ENCODE measurements at regions not wholly inside any gene's neighbourhood (a gene's known extent, or its start where the extent isn't known, plus 50 kb on each side); places are given as distances from the start of the nearest gene placed in this dataset.

DNA sequence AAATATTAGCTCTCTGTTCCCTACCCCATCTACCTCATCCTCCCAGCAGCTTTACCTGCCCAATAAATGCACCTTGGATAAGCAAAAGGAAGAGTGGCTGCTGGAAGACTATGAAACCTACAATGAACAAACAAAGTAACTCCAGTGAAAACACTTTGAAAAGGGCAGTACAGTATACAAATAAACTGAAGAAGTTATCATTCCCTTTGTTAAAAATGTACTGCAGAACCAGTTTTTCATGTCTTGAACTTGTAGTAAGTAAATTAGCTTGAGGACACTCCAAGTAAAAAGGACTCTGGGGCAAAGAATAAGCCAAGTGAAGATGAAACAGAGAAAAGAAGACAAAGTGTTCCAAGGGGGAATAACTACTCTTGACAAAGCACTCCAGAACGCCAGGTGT lies 457.1 kb downstream of the DTWD2 start:
- Mint-ChIP-seq H3K4me3 (no peak overlapping the region), H3K36me3 (ENCODE audit: low read depth) (no peaks in the 10 kb centered on the region), H3K27me3 (ENCODE audit: low read depth) (no peaks in the 10 kb centered on the region), H3K27ac (ENCODE audit: unreplicated experiment) (no peak overlapping the region), H3K4me1 (no peaks in the 10 kb centered on the region), H3K9me3 (peaks cover 9% of the 10 kb centered on the region)
- TF ChIP-seq, protein P1, sequence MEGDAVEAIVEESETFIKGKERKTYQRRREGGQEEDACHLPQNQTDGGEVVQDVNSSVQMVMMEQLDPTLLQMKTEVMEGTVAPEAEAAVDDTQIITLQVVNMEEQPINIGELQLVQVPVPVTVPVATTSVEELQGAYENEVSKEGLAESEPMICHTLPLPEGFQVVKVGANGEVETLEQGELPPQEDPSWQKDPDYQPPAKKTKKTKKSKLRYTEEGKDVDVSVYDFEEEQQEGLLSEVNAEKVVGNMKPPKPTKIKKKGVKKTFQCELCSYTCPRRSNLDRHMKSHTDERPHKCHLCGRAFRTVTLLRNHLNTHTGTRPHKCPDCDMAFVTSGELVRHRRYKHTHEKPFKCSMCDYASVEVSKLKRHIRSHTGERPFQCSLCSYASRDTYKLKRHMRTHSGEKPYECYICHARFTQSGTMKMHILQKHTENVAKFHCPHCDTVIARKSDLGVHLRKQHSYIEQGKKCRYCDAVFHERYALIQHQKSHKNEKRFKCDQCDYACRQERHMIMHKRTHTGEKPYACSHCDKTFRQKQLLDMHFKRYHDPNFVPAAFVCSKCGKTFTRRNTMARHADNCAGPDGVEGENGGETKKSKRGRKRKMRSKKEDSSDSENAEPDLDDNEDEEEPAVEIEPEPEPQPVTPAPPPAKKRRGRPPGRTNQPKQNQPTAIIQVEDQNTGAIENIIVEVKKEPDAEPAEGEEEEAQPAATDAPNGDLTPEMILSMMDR (conservative IDR thresholded peaks at IDR 0.05), result no peak
- no peak for DNase-seq (ENCODE audit: low read depth, low spot score)

DNA sequence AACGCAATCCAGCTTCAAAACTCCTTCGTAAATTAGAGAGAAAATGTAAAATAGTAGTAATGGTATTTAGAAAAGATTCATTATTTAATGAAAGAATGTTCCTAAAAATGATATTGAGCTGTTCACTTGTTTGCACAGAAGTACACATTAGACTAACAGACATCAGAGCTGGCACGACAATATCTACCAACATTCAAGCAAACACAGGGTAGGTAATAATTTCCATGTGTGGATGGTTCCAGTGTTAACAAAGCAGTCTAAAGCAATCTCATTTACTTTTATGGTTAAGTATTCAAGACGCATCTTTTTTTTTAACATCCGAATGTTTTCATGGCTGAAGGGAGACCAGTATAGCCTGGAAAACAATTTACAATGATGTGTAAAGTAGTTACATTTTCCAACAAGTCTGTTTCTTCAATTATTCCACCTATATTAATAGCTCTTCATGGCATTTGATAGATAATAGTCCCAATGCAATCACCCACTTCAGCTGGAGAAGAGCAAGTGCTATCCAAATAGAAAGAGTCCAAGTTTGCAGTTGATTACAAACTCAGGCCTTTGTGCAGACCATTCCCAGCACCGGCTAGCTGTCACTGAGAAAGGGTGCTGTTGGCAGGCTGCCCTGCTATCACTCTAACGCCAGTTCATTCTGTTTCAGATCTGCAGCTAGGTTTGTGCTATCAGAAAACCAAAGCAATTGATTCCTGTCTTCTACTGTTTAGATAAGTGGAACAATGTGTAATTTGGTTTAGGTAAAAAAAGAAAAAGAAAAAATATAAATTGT lies 458.8 kb downstream of the DTWD2 start:
- TF ChIP-seq, protein P1 (conservative IDR thresholded peaks at IDR 0.05), result no peak
- peaks cover 5% of the 10 kb centered on the region for H3K9me3 Mint-ChIP-seq
- H3K4me3 Mint-ChIP-seq, result no peak overlapping the region
- H3K36me3 Mint-ChIP-seq (ENCODE audit: low read depth), result no peaks in the 10 kb centered on the region
- no peak overlapping the region for H3K27ac Mint-ChIP-seq (ENCODE audit: unreplicated experiment)
- DNase-seq (ENCODE audit: low read depth, low spot score), result no peak
- H3K4me1 Mint-ChIP-seq, result no peaks in the 10 kb centered on the region
- no peaks in the 10 kb centered on the region for H3K27me3 Mint-ChIP-seq (ENCODE audit: low read depth)

DNA sequence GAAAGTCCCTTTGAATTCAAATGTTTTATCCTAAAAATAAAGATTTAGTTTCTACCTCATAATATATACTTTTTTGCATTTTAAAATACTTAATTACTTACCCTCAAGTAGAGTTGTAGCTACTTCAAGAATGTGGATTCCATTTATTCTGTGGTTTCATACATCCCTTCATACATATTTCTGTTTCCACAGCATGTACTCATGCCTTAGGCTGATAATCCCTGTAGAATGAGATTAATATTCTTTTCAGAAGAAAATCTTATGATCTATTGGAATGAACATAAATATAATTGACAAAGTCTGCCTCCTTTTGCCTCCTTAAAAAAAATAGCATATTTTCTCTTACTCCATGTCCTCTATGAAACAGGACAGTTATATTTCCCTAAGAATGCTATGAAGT lies 465.7 kb downstream of the DTWD2 start:
- H3K27ac Mint-ChIP-seq (ENCODE audit: unreplicated experiment), result no peak overlapping the region
- H3K36me3 Mint-ChIP-seq (ENCODE audit: low read depth), result no peaks in the 10 kb centered on the region
- TF ChIP-seq, protein P1 (conservative IDR thresholded peaks at IDR 0.05), result no peak

DNA sequence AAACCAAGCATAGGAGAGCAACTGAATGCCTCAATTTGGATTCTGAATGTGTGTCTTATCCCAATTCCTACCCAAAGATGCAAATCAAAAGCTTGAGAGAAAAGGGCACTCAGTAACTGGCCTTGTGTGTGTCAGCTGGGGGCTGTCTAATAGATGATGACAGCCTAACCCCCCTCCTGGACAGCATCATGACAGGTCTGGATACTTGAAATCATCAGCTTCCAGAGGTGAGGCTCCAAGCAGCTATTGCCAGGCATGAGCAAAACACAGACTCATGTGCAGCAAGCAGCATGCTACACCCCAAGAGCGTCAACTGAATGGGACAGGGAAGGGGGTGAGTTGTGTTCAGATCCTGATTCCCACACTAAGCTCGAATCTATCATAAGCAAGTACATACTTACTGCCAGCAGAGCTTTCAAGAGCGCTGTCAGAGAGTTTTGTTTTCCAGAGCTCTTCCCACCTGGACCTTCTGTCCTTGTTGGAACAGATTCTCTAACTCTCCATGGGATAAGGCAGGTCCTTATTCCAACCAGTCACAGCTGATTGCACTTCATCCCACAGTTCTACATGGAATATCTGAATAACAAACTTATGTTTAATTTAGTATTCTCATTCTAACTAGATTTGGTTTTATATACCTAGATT lies 467.5 kb downstream of the DTWD2 start:
- Mint-ChIP-seq H3K9me3 (peaks cover 3% of the 10 kb centered on the region), H3K4me1 (no peaks in the 10 kb centered on the region), H3K27ac (ENCODE audit: unreplicated experiment) (no peak overlapping the region), H3K36me3 (ENCODE audit: low read depth) (no peaks in the 10 kb centered on the region), H3K27me3 (ENCODE audit: low read depth) (no peaks in the 10 kb centered on the region), H3K4me3 (no peak overlapping the region)
- TF ChIP-seq, protein P1 (conservative IDR thresholded peaks at IDR 0.05), result no peak
- no peak for DNase-seq (ENCODE audit: low read depth, low spot score)

More for the DNA sequence above, 465.7 kb downstream of the DTWD2 start:
- Mint-ChIP-seq H3K27me3 (ENCODE audit: low read depth) (no peaks in the 10 kb centered on the region), H3K4me1 (no peaks in the 10 kb centered on the region), H3K4me3 (no peak overlapping the region), H3K9me3 (no peaks in the 10 kb centered on the region)
- no peak for DNase-seq (ENCODE audit: low read depth, low spot score)

DNA sequence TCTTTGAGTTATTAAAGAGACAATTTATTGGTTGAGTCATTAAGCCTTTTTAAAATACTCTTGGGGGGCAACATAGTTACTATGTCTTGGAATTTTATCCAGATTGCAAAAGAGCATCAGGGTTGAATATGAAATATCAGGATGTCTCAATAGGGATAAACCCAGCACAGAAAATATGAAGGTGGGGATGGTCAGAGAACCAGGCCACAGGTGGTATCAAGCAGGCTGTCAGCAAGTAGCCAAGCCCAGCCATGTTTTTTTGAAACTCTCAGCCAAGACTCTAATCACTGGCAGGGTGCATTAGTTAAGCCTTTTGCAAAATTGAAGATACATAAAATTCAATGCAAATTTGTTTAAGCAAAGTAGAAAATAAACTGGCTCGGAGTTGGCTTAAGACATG lies 468.9 kb downstream of the DTWD2 start:
- TF ChIP-seq, protein P1 (conservative IDR thresholded peaks at IDR 0.05), result no peak
- Mint-ChIP-seq H3K27ac (ENCODE audit: unreplicated experiment) (no peak overlapping the region), H3K36me3 (ENCODE audit: low read depth) (no peaks in the 10 kb centered on the region), H3K4me1 (no peaks in the 10 kb centered on the region), H3K9me3 (peaks cover 5% of the 10 kb centered on the region), H3K4me3 (no peak overlapping the region), H3K27me3 (ENCODE audit: low read depth) (no peaks in the 10 kb centered on the region)
- no peak for DNase-seq (ENCODE audit: low read depth, low spot score)

Data from neural crest cell (in vitro differentiated cells).